ENCODE measurements at regions not wholly inside any gene's neighbourhood (a gene's known extent, or its start where the extent isn't known, plus 50 kb on each side); places are given as distances from the start of the nearest gene placed in this dataset.

DNA sequence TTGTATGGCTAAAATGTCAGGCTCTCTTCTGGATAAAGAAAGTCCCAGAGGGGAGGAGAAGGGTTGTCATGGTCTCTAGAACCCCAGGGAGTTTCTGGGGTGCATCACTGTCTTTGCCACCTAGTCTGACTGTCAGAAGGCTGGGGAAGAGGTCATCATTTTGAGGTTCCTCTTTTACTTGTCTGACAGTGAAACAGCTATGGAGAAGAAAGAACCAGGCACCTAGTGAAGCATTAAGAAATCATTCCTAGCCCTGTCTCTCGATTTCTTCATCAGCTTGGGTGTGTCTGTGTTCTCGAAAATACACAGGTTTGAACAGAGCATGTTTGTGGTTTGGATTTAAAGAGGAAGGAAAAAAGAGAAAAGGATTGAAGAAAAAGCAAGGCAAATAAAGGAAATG is 158.7 kb upstream of the LRIG3 start:
- DNase-seq: no peak

DNA sequence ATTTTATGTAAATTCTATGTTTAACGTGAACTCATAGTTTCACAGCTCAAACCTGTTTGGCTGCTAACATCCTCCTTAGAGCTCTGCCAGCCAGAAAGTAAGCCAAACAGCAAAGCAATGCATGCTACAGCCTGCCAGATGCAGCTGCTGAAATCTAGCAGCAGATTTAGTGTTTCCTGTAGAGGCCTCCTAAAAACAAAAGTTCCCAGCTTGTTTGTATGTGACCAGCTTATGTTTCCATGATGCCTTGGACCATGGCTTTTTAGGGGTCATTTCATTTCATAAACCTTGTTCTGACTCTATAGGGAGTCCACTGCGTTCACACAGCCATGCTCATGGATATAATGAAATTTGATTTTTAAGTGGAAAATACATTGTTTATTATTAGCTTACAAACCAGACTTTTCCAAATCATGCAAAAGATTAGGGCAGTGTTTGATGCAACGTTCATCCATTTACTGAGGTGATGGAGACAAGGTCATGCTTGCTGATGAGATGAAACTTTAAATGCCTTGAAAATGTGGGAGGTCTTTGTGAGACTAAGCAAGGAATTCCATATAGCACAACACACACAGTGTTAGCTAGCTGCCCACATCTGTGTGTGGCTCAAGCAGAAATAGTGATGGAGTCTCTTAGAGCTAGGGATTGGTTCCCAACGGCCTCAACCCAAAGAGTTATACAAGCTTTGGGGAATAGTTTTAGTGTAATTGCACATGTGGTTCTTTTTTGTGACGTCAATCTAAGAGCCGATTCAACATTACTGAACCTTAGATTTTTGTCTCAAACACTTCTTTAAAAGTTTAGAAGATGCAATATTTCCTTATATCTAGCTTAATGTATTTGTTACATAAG is 157.5 kb upstream of the LRIG3 start:
- no peak for DNase-seq

DNA sequence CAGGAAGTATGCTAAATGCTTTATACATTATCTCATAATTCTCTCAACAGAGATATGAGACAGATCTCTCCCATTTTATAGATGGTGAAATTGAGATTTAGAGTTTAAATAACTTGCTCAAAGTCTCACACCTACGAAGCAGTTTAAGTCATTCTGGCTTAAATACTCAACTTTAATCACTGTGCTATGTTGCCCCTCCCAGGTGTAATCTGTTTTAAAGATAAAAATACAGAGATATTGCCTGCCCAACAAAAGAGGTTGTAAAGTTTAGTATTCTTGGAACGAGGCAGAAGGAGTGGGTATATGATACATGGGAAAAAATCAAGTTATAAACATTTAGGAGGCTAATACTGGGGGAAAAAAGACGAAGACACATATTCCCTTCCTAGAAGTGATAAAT is 156.8 kb upstream of the LRIG3 start:
- no peak for DNase-seq

DNA sequence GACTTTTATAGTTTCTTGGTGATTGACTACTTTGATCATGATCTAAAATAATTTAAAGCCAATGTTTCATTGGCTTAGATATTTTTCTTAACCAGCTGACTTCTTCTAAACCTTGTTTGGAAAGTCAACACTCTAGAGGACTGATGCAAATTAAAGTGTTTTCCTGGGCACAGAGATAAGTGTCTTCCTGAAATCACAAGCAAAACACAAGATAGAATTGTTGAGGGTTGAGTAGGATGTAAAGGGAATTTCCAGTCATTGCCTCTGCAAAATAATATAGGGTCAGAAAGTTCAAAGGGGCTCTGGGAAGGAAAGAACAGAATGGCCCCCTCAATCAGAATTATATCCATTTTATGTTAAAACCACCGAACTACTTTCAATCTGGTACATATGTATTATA is 156.3 kb upstream of the LRIG3 start:
- DNase-seq: no peak

DNA sequence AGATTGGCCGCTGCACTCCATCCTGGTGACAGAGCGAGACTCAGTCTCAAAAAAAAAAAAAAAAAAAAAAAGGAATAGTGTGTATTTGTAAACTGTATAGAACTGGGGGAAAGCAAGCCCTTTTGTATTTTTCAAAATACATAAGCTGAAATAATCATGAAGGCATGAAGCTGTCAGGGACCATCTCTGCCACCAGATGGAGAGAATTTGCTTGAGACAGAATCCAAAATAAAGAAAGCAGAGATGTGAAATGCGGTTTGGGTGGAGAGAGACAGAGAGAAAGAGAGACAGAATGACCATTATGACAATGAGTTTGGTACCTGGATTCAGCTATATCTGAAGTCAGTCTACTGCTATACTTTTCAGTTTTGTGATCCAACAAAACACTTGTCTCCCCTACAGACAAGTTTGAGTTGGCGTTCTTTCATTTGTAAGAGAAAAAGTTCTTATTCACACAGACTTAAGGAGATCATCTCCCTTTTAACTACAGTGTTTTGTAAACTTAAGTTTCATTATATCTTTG is 155.7 kb upstream of the LRIG3 start:
- DNase-seq: no peak

DNA sequence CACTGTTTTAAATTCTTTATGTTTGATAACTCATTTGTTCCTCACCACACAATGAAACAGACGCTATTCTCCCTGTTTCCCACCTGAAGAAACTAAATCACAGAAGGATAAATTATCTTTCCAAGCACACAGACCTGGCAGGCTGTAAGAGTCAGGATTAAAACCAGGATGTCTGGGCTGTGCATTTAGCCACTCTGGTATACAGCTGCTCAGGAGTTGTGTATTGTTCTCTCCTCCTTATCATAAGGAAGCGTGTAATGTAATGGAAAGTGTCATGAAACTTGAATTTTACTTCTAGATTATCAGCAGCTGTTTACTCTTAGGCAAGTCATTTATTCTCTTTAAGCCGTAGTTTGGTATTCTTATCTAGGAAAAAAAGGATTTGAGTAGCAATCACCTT is 154.8 kb upstream of the LRIG3 start:
- DNase-seq: no peak

DNA sequence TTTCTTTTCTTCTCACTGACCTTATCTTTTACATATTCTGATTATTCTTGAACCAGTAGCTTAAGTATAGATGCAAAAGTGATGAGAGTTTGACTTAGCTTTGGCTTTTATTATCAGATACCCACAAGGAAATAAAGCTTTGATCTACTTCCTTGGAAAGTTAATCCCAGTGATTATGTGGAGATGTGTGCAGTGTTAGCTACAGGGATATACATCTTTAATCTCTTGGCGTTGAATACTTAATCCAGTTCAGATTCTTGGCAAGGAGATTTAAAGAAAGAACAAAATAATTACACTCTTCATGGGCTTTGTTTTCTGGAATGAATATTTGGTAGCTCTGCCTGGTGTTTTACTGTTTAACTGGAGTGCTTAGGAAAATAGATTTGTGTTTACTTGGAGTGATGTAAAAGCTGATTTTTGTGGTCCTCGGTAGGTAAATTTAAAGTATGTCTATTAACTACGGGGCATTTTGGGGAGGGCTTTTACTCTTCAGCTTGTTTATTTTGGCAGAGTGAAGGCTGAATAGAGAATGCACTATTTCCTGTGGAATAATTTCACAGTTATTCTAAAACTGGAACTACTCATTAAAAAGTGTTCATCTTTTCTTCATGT is 150.1 kb upstream of the LRIG3 start:
- no peak for DNase-seq

DNA sequence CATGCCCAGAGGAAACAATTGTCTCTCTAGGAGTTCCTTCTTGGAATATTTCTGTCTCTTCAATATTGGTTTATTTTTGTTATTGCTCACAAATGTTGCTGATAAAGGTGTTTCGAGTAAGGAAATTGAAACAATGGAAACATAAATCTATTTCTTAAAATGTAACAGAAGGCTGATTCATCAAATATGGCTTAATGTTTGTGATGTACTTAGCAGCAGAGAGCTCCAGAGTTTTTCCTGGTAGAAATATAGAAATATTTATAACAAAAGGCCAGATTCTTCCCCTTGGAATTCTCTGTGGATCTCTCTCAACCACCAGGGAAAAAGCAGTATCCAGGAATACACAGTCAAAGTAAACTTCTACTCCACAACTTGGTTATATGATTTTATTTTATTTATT is 149.2 kb upstream of the LRIG3 start:
- no peak for DNase-seq

DNA sequence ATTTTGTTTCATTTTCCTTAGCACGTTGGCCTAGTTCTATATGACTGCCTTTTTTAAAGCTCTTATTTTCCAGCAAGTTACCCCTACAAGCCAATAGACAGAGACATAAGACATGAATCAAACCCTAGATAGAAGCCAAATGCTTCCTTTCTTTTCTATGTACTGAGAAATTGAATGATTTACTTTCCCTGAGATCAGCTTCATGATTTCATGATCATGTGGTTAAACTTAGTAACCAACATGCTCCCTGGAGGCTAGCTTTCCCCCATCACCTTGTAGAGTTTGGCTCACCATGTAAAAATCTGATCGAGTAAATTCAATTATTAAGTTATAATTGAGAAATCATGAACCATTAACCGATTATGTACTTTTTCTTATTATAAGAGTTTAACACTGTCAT is 148.1 kb upstream of the LRIG3 start:
- DNase-seq: no peak

DNA sequence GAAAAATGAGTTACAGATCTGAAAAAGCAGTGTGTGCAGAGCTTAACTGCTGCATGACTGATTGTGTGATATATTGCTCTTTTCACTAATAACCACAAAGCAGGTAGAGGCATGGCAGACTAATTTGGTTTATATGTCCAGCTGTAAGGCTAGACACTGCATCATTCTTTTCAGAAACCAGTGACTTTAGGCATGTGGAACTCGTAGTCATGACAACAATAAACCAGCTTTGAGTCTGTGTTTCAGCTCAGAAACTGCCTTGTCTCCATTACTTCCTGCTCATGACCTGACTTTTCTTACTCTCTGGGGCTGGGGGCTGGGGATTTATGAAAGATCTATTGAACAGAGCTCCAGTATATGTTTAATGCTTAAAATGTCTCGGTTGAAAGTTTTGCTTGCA is 146.8 kb upstream of the LRIG3 start:
- peak; percentile 30 for DNase-seq

DNA sequence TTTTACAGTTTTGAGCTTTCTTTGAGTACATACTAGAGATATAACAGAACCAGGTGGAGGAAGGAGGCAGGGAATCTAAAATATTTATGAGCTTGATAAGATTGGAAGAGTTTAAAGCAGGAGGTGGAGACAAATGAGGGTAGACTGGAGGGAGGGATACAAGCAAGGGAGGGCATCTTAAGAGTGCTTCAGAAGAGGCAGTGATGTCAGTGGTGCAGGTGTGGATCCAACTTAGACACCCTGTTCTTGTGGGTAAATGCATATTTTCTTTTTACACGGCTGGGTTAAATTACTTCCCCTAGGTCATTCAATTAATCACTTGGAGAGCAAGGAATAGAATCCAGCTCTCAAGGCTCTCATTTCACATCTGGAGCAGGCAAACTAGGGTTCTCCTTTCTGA is 146.1 kb upstream of the LRIG3 start:
- no peak for DNase-seq

DNA sequence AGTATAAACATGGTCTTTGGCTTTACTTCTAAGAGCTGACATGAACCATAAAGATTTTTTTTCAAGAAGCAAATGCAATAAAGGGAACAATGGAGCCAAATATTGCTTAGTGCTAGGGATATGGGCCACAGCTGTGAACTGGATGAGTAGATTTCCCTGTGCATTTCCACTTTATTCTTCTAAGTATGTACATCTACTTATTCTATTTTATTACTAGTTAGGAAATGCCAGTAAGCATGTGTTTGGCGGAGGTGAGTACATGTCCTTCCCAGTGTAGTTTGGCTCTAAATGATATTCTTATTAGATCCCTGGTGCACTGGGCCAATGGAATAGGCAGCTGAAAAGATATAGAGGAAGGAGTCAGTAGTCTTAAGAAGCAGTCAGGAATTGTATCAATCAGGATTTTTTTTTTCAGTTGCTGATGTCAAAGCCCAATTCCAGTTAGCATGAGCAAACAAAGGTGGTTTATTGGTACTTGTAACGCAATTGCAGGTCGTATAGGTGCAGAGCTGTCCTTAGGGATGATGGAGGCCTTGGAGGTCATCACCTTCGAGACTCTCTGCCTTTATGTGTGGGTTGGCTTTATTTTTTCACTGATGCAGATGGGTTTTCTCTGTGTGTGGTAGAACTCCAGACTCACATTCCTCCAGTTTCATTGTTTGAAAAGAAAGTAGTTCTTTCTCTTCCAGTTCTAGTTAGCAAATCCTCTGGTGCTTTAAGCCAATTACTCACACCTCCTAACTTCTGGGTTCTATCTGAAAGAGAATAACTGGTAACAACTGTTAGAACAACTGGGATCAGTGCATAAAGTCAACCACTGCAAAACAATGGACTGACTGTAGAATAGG is 139.0 kb upstream of the LRIG3 start:
- no peak for DNase-seq

DNA sequence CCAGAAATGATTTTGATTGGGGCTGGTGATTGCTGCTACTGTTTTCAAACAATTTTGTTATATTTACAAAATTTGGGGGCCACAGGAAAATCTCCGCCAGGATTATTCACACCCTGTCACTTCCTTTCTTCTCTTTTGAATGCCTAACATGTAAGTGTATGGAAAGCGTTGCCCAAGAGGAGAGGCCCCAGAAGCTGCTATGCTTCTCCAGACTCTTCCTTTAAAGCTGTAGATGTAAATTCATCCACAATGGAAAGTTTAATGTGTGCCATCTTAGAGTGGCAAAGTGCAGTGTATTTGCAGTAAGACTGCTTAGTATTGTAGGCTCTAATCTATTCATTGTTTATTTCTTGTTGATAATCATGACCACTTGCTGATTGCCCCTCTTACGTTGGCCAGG is 136.7 kb upstream of the LRIG3 start:
- DNase-seq: no peak

DNA sequence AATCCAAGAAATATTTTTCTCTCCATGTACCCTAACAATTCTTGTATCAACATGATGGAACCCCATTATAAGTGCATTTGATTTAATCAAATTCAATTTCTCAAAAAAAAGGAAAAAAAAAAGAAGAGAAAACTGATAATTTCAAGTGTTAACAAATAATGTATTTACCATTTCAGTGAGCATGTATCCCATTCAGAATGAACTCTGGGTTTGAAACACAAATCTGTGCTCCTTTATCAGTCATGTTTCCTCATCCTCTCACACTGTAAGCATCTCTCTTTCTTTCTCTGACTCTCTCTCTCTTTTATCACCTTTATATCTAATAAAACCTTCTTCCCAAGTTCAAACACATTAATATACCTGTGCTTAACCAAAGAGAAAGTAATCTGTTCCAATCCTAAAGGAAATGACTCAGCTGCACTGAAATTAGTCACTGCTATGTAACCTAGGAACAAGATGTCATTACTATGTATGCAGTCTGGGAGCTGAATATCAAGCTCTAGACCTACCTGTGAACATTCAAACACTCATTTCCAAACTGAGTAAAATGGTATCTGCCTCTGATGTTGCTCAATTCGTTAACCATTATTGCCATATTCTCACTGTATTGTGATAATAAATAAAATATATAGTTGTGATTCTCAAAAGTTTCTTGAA is 135.0 kb upstream of the LRIG3 start:
- DNase-seq: no peak

DNA sequence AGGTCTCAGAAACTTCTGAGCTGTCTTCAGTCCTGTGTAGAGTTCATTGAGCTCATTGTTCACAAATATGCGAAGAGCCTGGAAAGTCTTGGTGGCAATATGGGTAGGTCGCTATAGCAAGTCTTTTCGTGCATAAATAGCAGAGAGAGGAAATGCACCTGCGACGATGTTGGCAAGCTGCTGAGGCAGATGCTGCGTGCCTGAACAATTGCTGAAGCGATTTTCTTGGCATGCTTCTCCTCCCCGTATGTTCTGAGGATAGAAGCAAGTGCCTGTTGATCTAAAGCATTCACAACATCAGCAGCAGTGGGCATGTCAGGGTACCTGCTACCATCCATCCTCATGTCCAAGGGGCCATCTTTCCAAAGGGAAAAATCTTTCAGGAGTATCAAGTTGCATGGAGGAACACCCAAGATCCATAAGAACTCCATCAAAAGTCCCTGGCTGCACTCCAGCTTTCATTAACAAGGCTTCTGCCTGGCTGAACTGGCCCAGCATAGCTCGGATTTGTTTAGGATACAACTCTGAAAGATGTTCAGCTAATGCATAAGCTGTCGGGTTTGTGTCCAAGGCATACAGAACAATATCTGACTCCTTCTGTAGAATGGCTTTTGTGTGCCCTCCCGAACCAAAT is 133.1 kb upstream of the LRIG3 start:
- DNase-seq: peak; percentile 20

DNA sequence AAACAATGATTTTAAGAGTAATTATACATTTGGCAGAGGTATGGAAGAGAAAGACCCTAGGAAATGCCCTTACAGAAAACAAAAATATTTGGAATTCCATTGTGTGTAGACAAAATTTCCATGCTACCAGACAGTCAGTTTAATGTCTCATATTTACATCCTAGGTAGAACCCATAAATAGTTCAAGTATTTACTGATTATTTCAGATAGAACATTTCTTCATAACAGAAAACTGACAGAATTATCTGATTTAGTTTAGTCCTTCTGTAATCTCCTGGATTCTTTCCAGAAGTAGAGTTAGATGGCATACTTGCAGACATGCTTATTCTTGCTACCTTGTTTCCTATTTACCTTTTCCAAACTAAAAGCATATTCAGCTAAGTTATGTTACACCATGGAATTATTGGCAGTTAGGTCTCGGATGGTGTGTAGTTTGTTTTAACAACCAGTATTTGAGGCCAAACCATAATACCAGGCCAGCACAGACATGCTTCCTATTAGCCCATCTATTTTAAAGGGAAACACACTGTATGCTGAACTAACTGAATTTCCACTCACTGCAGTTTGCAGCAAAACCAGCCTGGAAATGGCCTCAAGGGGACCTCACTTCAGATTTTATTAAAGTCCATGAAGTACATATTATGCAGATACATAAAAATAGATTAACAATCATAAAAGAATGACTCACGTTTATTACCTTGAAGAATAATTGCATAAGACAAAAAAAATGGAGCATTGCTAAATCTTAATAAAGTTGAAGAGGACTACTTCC is 126.6 kb upstream of the LRIG3 start:
- no peak for DNase-seq

DNA sequence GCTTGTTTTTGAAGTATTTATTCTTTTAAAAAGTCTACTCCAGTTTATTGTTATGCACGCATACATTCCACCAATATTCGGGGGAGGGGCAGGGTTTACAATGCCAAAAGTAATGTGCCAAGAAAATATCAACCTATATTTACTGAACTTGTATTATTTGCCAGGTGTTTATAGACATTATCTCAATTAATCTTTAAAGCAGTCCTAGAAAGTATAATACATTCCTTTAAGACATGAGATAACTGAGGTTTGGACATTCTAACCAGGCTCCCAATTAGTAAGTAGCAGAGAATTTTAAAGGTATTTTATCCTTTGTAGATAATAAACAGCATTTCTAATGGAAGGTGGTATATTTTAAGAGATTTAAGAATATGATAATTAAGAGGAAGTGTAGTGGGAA is 124.5 kb upstream of the LRIG3 start:
- DNase-seq: no peak

DNA sequence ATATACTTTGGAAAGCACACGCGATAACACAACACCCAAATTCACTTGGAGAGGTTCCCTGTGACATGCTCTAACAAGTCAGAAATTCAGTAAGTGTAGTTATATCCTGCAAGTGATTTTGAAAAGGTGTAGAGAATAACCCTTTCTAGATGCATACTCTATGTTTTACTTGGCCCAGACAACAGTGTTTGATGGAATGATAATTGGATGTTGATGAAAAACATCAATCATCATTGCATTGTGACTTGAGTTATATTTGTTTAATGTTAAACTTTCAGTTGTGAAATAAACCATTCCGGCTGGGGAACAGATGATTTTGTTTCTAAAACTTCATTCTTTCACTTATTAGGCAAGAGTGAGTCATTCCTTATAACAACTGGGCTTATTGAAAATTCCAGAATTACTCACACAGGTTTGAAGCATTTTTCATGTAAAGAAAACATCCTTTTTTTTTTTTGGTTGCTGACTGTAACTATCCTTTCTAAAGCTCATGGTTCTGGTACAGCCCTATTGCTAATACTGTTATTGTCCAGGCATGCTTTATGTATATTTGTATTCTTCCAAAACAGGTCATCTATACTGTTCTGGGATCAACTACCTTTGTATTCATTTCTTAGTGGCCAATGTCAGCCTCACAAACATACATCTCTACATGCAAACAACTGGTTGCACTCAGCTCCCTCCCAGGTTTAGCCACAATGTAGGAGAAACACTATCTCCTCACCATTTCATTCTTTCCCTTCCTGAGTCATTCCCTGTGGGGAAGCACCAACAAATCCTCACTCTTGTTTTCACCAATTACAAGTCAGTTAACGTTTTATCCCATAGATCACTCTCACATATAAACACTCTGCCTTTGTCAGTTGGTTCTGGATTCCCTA is 121.2 kb upstream of the LRIG3 start:
- DNase-seq: no peak

DNA sequence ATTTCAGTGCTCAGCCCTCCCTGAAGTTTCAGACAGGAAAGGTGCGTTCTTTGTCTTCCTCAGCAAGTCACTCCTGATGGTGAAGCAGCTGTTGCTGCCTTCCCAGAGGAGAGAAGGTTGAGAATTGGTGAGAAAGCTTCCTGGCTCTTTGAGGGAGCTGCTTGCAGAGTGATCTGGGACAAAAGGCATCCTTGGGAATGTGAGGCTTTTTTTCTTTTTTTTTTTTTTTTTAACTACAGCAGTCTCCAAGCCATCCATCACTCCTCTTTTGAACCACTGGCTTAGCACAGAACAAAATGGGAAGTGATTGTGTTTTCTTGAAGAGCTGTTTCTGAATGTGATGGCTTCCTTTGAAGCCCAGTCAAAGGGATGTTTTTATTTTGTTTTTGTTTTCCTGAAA is 120.4 kb upstream of the LRIG3 start:
- no peak for DNase-seq

DNA sequence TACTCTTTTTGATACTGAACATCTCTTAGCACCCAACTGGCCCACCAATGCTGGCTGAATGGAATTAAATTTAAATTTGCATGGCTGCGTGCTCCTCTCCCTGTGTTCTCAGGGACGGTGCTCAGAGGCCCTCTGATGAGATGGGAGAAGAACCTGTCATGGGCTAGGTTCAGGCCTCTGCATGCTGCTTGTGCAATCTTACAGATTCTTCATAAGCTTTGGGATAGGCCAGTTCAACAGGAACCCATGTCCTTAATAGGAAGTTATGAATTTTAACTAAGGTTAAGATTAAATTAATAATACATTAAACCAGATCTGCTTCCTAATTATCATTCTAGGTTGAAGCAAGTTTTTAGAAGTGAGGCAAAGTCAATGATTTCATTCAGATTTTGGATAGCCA is 119.7 kb upstream of the LRIG3 start:
- no peak for DNase-seq

DNA sequence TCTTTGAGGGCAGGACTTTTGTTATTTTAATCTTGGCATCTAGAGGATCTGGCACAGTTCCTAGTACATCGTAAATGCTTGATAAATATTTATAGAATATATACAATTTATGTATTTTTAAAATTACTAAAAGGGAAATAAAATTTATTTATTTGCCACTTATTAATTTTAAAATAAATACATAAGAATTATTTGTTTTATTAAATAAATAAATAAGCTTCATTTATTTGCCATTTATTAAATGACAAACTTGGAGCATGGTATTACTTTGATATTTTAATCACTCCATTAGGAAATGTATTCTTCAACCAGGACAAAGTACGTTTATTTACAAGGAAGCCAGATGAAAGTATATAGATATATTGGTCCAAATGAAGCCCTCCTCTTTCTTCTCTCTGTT is 118.7 kb upstream of the LRIG3 start:
- no peak for DNase-seq
